ENCODE measurements at regions not wholly inside any gene's neighbourhood (a gene's known extent, or its start where the extent isn't known, plus 50 kb on each side); places are given as distances from the start of the nearest gene placed in this dataset.

DNA sequence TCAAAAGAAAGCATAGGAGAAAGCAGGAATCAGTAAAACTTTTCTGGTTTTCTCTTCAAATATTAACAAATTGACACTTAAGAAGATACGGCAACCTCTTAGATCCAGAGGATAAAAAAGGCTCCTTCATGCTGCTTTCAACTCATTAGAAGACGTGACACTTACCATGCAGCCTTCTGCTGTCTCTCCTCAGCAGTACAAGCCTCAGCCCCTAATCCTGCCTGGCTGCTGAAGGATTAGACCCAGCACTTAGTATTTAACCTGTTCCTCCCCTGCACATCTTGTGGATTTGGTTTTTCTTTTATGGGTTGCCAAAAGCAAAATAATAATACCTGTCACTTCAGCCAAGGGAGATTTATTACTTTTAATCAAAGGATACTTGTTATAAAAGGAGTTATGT, 108.4 kb downstream of the LYZL1 start:
- DNase-seq (ENCODE audit: low read depth) = no peak

DNA sequence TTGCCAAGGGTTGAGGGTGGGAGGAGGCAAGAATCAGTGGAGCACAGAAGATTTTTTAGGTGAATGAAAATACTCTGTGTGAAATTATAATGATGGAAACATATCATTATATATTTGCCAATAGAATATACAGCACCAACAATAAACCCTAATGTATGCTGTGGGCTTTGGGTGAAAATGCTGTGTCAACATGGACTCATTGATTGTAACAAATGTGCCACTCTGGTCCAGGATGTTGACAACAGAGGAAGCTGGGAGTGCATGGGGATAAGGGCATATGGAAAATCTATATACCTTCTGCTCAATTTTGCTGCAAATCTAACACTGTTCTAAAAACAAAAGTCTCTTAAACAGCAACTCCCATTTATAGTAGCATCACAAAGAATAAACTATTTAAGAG, 114.3 kb downstream of the LYZL1 start:
- no peak for DNase-seq (ENCODE audit: low read depth)

DNA sequence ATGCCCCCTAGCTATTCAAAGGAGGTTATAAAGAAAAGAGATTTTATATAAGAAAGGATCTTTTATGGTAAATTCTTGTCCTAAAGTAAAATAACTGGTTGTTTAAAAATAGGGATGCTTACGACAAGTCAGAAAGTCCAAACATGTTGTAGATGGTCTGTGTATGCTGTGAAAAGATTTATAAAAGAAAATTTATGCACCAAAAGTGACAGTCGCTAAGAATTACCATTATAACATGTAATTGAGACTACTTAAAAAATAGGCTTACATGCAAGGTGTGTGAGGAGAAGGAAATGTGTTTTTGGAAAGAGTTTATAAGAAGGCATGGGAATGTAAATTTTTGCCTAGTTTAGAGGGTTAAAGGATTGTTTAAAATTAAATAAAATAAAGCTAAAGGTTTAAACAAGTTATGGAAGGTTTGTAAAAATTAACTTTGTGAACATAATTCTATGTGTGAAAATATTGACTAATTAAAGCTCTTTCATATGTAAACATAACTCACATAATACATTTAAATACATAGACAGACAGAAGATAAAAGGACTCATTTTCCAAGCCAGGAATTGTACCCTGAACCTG, 118.5 kb downstream of the LYZL1 start:
- no peak for DNase-seq (ENCODE audit: low read depth)

Measured in stimulated activated CD4-positive, alpha-beta T cell treated with anti-CD3 and anti-CD28 coated beads, Interleukin-2, amount 100 ng/mL, for 4 hours (primary cell).